Smooth muscle cell (in vitro differentiated cells): ENCODE measurements at regions not wholly inside any gene's neighbourhood (a gene's known extent, or its start where the extent isn't known, plus 50 kb on each side); places are given as distances from the start of the nearest gene placed in this dataset.

Source experiments
- DNase-seq: peaks from one replicate; lab custom pipeline; 2025; ENCODE audit not compliant: unreplicated experiment; lab: John Stamatoyannopoulos, UW
- H2AFZ ChIP-seq: fragments of 200-600 bp; sonication (generic); 2 replicates; pipeline ENCODE4 v1.6.0; 2016; ENCODE audit warnings: antibody characterized with exemption, low read depth, mild to moderate bottlenecking
- H3F3A ChIP-seq: fragments of 200-600 bp; sonication (generic); 2 replicates; pipeline ENCODE4 v1.6.0; 2017; ENCODE audit warnings: antibody characterized with exemption, low read depth
- H3K27ac ChIP-seq: fragments of 200-600 bp; sonication (generic); 2 replicates; pipeline ENCODE4 v1.5.1; 2016; ENCODE audit warnings: low read depth, mild to moderate bottlenecking
- H3K27me3 ChIP-seq: fragments of 200-600 bp; sonication (generic); 2 replicates; pipeline ENCODE4 v1.6.1; 2016; ENCODE audit warnings: low read depth, mild to moderate bottlenecking
- H3K36me3 ChIP-seq: fragments of 200-600 bp; sonication (generic); 2 replicates; pipeline ENCODE4 v1.5.1; 2016; ENCODE audit warnings: low read depth
- H3K4me1 ChIP-seq: fragments of 200-600 bp; sonication (generic); 2 replicates; pipeline ENCODE4 v1.5.1; 2016; ENCODE audit warnings: low read depth
- H3K4me2 ChIP-seq: fragments of 200-600 bp; sonication (generic); 2 replicates; pipeline ENCODE4 v1.6.0; 2016; ENCODE audit warnings: mild to moderate bottlenecking
- H3K4me3 ChIP-seq: fragments of 200-600 bp; sonication (generic); 2 replicates; pipeline ENCODE4 v1.5.1; 2016; ENCODE audit warnings: mild to moderate bottlenecking
- H3K79me2 ChIP-seq: fragments of 200-600 bp; sonication (generic); 2 replicates; pipeline ENCODE4 v1.6.0; 2016; ENCODE audit warnings: low read depth, mild to moderate bottlenecking
- H3K9ac ChIP-seq: fragments of 200-600 bp; sonication (generic); 2 replicates; pipeline ENCODE4 v1.6.0; 2016; ENCODE audit warnings: low read depth
- H3K9me3 ChIP-seq: fragments of 200-600 bp; sonication (generic); replicated peaks from 2 replicates; pipeline ENCODE4 v1.5.1; 2016; ENCODE audit warnings: low read depth
- H4K20me1 ChIP-seq: fragments of 200-600 bp; sonication (generic); 2 replicates; pipeline ENCODE4 v1.6.0; 2016; ENCODE audit warnings: low read depth
- CTCF ChIP-seq: fragments of 200-600 bp; sonication (generic); IDR thresholded peaks from 2 replicates; pipeline ENCODE4 v1.5.1; 2017; ENCODE audit warnings: borderline replicate concordance, mild to moderate bottlenecking, antibody characterized with exemption; ENCODE audit not compliant: insufficient read depth, poor library complexity, severe bottlenecking
- WGBS: methylation state at CpG from one replicate; pipeline ENCODE4 v1.1.7; 2016; ENCODE audit warnings: low lambda C conversion rate; 5-methylcytosine and 5-hydroxymethylcytosine counted together

GRCh38 chr14:42855085-42855484 lies 1248.4 kb downstream of the LRFN5 start:
- no peak for TF ChIP-seq CTCF
- no peak for DNase-seq
- no peak overlapping the region for H3K4me2 ChIP-seq
- no peak overlapping the region for H3K9ac ChIP-seq
- no peaks in the 10 kb centered on the region for H4K20me1 ChIP-seq
- no peak overlapping the region for H3K4me3 ChIP-seq
- H3K9me3 ChIP-seq, result no peaks in the 10 kb centered on the region
- H3K4me1 ChIP-seq, result peaks cover 3% of the 10 kb centered on the region
- H3F3A ChIP-seq, result no peaks in the 10 kb centered on the region
- no peak overlapping the region for H3K27ac ChIP-seq
- no peaks in the 10 kb centered on the region for H3K79me2 ChIP-seq
- no peaks in the 10 kb centered on the region for H3K36me3 ChIP-seq
- peak overlapping the region; percentile 23 for H2AFZ ChIP-seq
- 56% methylated on average over 1 of the region's 1 CpG for WGBS
- H3K27me3 ChIP-seq, result no peaks in the 10 kb centered on the region

- Histone ChIP-seq H3K4me3 (no peak overlapping the region), H3K9me3 (no peaks in the 10 kb centered on the region), H3K27me3 (no peaks in the 10 kb centered on the region), H3K36me3 (no peaks in the 10 kb centered on the region), H3K4me1 (peaks cover 3% of the 10 kb centered on the region), H3K9ac (no peak overlapping the region), H3K4me2 (no peak overlapping the region), H3K27ac (no peak overlapping the region), H2AFZ (no peak overlapping the region), H4K20me1 (no peaks in the 10 kb centered on the region), H3K79me2 (no peaks in the 10 kb centered on the region), H3F3A (no peaks in the 10 kb centered on the region)
- TF ChIP-seq CTCF, result no peak
- WGBS, result 86% methylated on average over 2 of the region's 2 CpGs
- no peak for DNase-seq
Observed at GRCh38 chr14:42854061-42854460, 1247.4 kb downstream of the LRFN5 start.

DNA sequence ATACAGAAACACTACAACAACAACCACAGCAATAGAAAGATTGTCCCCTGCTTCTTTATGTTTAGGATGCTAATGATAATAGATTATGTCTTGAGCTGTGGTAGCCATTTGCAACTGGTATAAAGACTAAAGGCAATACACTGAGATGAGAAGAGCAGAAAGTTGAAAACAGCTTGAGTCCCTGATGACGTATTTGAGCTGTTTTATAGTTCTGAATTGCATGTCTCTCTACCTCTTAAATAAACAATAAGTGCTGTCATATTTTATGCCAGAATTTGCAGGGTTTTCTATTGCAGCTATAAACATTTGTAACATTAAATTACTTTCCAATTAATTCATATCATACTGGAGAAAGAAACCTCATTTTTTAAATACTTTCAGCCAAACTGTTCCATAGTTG lies 1242.0 kb downstream of the LRFN5 start:
- Histone ChIP-seq H3K4me3 (no peak overlapping the region), H3K79me2 (no peaks in the 10 kb centered on the region), H3K27ac (no peak overlapping the region), H3K9ac (no peak overlapping the region), H3K27me3 (no peaks in the 10 kb centered on the region), H4K20me1 (no peaks in the 10 kb centered on the region), H3K4me1 (no peaks in the 10 kb centered on the region), H2AFZ (no peak overlapping the region), H3K36me3 (no peaks in the 10 kb centered on the region), H3F3A (no peaks in the 10 kb centered on the region), H3K9me3 (no peaks in the 10 kb centered on the region), H3K4me2 (no peak overlapping the region)
- WGBS, result 83% methylated on average over 1 of the region's 1 CpG
- no peak for DNase-seq
- TF ChIP-seq CTCF, result no peak

- H3K27ac ChIP-seq, result no peak overlapping the region
- no peak for TF ChIP-seq CTCF
- no peaks in the 10 kb centered on the region for H3F3A ChIP-seq
- H2AFZ ChIP-seq, result no peak overlapping the region
- H4K20me1 ChIP-seq, result no peaks in the 10 kb centered on the region
- no peaks in the 10 kb centered on the region for H3K36me3 ChIP-seq
- H3K79me2 ChIP-seq, result no peaks in the 10 kb centered on the region
- H3K4me1 ChIP-seq, result no peaks in the 10 kb centered on the region
- no peaks in the 10 kb centered on the region for H3K27me3 ChIP-seq
- no peak overlapping the region for H3K9ac ChIP-seq
- no peaks in the 10 kb centered on the region for H3K9me3 ChIP-seq
- no peak overlapping the region for H3K4me3 ChIP-seq
- no peak for DNase-seq
- H3K4me2 ChIP-seq, result no peak overlapping the region
Observed at GRCh38 chr14:42814817-42815216, 1208.1 kb downstream of the LRFN5 start.
